CD14-positive monocyte (primary cell): ENCODE measurements at regions not wholly inside any gene's neighbourhood (a gene's known extent, or its start where the extent isn't known, plus 50 kb on each side); places are given as distances from the start of the nearest gene placed in this dataset.

Experiments
- DNase-seq, 3 donors: peaks; one replicate each; pipeline ENCODE4 v3.0.0-alpha.2; 2011 to 2022
- H2AFZ ChIP-seq: 2 replicates; pipeline ENCODE4 v1.6.0; 2012; ENCODE audit warnings: mild to moderate bottlenecking, low read depth, low read length, inconsistent platforms; ENCODE audit not compliant: insufficient read depth, poor library complexity, severe bottlenecking
- H3K27ac ChIP-seq, 2 donors: 1 replicate in 1 of 2; 2 replicates in 1 of 2; pipeline ENCODE4 v1.5.1; 2012 to 2013; ENCODE audit warnings: low read length in 2 of 2, control low read depth in 1 of 2, inconsistent platforms in 1 of 2, low read depth in 1 of 2, mild to moderate bottlenecking in 1 of 2
- H3K27me3 ChIP-seq, 2 donors: one replicate each; pipeline versions ENCODE4 v1.6.0 to v1.6.1; 2011 to 2013; ENCODE audit warnings: low read length in 2 of 2; ENCODE audit not compliant: control insufficient read depth in 2 of 2, insufficient read depth in 2 of 2
- H3K36me3 ChIP-seq, 2 donors: replicated peaks in 1 of 2; 1 replicate in 1 of 2; 2 replicates in 1 of 2; pipeline versions ENCODE4 v1.5.1 to v1.6.1; 2012 to 2013; ENCODE audit warnings: low read length in 2 of 2, control low read depth in 1 of 2, inconsistent platforms in 1 of 2, mild to moderate bottlenecking in 1 of 2; ENCODE audit not compliant: insufficient read depth in 2 of 2, control insufficient read depth in 1 of 2
- H3K4me1 ChIP-seq, 2 donors: 1 replicate in 1 of 2; 2 replicates in 1 of 2; pipeline versions ENCODE4 v1.5.1 to v1.6.1; 2012 to 2013; ENCODE audit warnings: low read length in 2 of 2, control low read depth in 1 of 2, inconsistent platforms in 1 of 2, mild to moderate bottlenecking in 1 of 2, moderate library complexity in 1 of 2; ENCODE audit not compliant: insufficient read depth in 2 of 2, control insufficient read depth in 1 of 2
- H3K4me2 ChIP-seq: replicated peaks from 2 replicates; pipeline ENCODE3; 2012; ENCODE audit warnings: low read length, moderate library complexity, mild to moderate bottlenecking; ENCODE audit not compliant: poor library complexity, severe bottlenecking; ENCODE audit errors: extremely low read depth
- H3K4me3 ChIP-seq, 3 experiments: fragments of 200-600 bp in 1 of 3; sonication (generic) in 1 of 3; replicated peaks in 1 of 3; 1 replicate in 2 of 3; 2 replicates in 1 of 3; pipeline ENCODE4 v1.5.1; 2011 to 2013; ENCODE audit warnings: low read length in 3 of 3, mild to moderate bottlenecking in 3 of 3, control low read depth in 2 of 3, low read depth in 2 of 3, inconsistent platforms in 1 of 3, moderate library complexity in 1 of 3
- H3K79me2 ChIP-seq: 2 replicates; pipeline ENCODE4 v1.6.0; 2012; ENCODE audit warnings: mild to moderate bottlenecking, control low read depth, inconsistent platforms, low read length, moderate library complexity; ENCODE audit not compliant: insufficient read depth
- H3K9ac ChIP-seq: 2 replicates; pipeline ENCODE4 v1.6.0; 2017; ENCODE audit warnings: low read length, mild to moderate bottlenecking; ENCODE audit not compliant: insufficient read depth, poor library complexity, severe bottlenecking
- H3K9me3 ChIP-seq, 2 donors: replicated peaks in 1 of 2; 1 replicate in 1 of 2; 2 replicates in 1 of 2; pipeline versions ENCODE4 v1.5.1 to v1.6.1; 2012 to 2013; ENCODE audit warnings: low read length in 2 of 2, control low read depth in 1 of 2; ENCODE audit not compliant: control insufficient read depth in 1 of 2, insufficient read depth in 1 of 2
- H4K20me1 ChIP-seq: 2 replicates; pipeline ENCODE4 v1.6.0; 2012; ENCODE audit warnings: mild to moderate bottlenecking, low read length, control low read depth, moderate library complexity; ENCODE audit not compliant: insufficient read depth
- H3K27ac Mint-ChIP-seq, 7 donors: one replicate each; pipeline ENCODE4 v1.8.0; 2020; ENCODE audit warnings: mild to moderate bottlenecking in 7 of 7, mixed read lengths in 7 of 7, moderate library complexity in 6 of 7, inconsistent platforms in 2 of 7
- H3K27me3 Mint-ChIP-seq, 3 donors: one replicate each; pipeline ENCODE4 v1.8.0; 2021 to 2022; ENCODE audit warnings: low read depth in 3 of 3, mild to moderate bottlenecking in 3 of 3, mixed read lengths in 3 of 3, moderate library complexity in 3 of 3, inconsistent platforms in 1 of 3
- H3K36me3 Mint-ChIP-seq, 2 donors: one replicate each; pipeline ENCODE4 v1.8.0; 2020; ENCODE audit warnings: mixed read lengths in 2 of 2, inconsistent platforms in 1 of 2, mild to moderate bottlenecking in 1 of 2
- H3K4me1 Mint-ChIP-seq: one replicate; pipeline ENCODE4 v1.8.0; 2020; ENCODE audit warnings: mild to moderate bottlenecking, mixed read lengths
- H3K4me3 Mint-ChIP-seq, 2 donors: one replicate each; pipeline ENCODE4 v1.8.0; 2020; ENCODE audit warnings: mild to moderate bottlenecking in 2 of 2, mixed read lengths in 2 of 2, moderate library complexity in 1 of 2
- H3K9me3 Mint-ChIP-seq, 7 donors: one replicate each; pipeline ENCODE4 v1.8.0; 2020 to 2022; ENCODE audit warnings: mixed read lengths in 7 of 7, mild to moderate bottlenecking in 6 of 7, moderate library complexity in 6 of 7, inconsistent platforms in 2 of 7
- WGBS: methylation state at CpG from one replicate; pipeline ENCODE4 v1.1.5; 2013; ENCODE audit warnings: missing lambda C conversion rate; ENCODE audit not compliant: insufficient coverage; 5-methylcytosine and 5-hydroxymethylcytosine counted together
- intact Hi-C, 2 donors: fragments of 100-400 bp; cut with micrococcal nuclease; formaldehyde crosslinking; loops; one replicate each; pipeline versions ENCODE4 v1.15.0 to v1.15.1; 2023
- TF ChIP-seq, protein P1 (sequence below): fragments of 200-600 bp; IDR thresholded peaks from one replicate; pipeline ENCODE4 v1.8.0; 2022; ENCODE audit warnings: antibody characterized with exemption, mild to moderate bottlenecking

DNA sequence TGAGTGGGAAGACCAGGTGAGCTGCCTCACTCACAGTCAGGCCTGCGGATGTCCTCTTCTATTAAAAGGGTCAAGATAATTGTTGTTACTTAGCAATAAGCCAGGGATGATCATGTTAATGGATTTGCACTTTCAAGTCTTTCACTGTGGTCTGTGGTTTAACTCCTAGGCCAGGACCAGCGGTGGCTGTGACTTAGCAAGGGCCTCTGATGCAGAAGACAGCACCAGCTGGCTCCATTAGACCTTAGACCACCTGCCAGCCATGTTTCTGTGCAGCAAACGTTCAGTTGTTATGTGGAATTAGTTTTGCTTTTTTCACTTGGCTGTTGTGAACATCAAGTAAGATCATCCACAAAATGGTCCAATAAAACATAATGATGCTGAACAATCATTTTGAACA, 537.3 kb downstream of the TNS3 start:
- Histone ChIP-seq H2AFZ (no peak overlapping the region), H4K20me1 (no peaks in the 10 kb centered on the region), H3K27ac (no peak overlapping the region), H3K9ac (no peak overlapping the region), H3K79me2 (no peaks in the 10 kb centered on the region), H3K36me3 (no peaks in the 10 kb centered on the region), H3K4me2 (no peak overlapping the region), H3K9me3 (no peaks in the 10 kb centered on the region), H3K4me1 (no peaks in the 10 kb centered on the region), H3K27me3 (no peaks in the 10 kb centered on the region), H3K4me3 (no peak overlapping the region)
- Mint-ChIP-seq H3K9me3 (peaks cover 0 to 3% (median 0%) of the 10 kb centered on the region in 7 donors), H3K4me1 (no peaks in the 10 kb centered on the region), H3K27me3 (peaks cover 0 to 2% (median 0%) of the 10 kb centered on the region in 3 donors), H3K27ac (no peak overlapping the region), H3K36me3 (no peaks in the 10 kb centered on the region), H3K4me3 (no peak overlapping the region)
- intact Hi-C loops, result no loop called here
- DNase-seq, result no peak
- WGBS, result 78% methylated on average over 1 of the region's 3 CpGs
- TF ChIP-seq, protein P1, sequence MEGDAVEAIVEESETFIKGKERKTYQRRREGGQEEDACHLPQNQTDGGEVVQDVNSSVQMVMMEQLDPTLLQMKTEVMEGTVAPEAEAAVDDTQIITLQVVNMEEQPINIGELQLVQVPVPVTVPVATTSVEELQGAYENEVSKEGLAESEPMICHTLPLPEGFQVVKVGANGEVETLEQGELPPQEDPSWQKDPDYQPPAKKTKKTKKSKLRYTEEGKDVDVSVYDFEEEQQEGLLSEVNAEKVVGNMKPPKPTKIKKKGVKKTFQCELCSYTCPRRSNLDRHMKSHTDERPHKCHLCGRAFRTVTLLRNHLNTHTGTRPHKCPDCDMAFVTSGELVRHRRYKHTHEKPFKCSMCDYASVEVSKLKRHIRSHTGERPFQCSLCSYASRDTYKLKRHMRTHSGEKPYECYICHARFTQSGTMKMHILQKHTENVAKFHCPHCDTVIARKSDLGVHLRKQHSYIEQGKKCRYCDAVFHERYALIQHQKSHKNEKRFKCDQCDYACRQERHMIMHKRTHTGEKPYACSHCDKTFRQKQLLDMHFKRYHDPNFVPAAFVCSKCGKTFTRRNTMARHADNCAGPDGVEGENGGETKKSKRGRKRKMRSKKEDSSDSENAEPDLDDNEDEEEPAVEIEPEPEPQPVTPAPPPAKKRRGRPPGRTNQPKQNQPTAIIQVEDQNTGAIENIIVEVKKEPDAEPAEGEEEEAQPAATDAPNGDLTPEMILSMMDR, result no peak

- TF ChIP-seq, protein P1, result no peak
- peaks cover 0 to 2% (median 0%) of the 10 kb centered on the region in 3 donors for H3K27me3 Mint-ChIP-seq
- no peak overlapping the region for H3K27ac ChIP-seq
- no peaks in the 10 kb centered on the region for H4K20me1 ChIP-seq
- no CpG with 5 or more reads among the region's 2 CpGs for WGBS
- H2AFZ ChIP-seq, result no peak overlapping the region
- no peaks in the 10 kb centered on the region for H3K4me1 Mint-ChIP-seq
- H3K27me3 ChIP-seq, result no peaks in the 10 kb centered on the region
- H3K9me3 Mint-ChIP-seq, result peaks cover 0 to 3% (median 0%) of the 10 kb centered on the region in 7 donors
- no peak overlapping the region for H3K4me3 Mint-ChIP-seq
- H3K36me3 ChIP-seq, result no peaks in the 10 kb centered on the region
- no peak overlapping the region for H3K4me3 ChIP-seq
- H3K36me3 Mint-ChIP-seq, result no peaks in the 10 kb centered on the region
- no peaks in the 10 kb centered on the region for H3K9me3 ChIP-seq
- no peaks in the 10 kb centered on the region for H3K79me2 ChIP-seq
- no peak for DNase-seq
- no peaks in the 10 kb centered on the region for H3K4me1 ChIP-seq
- H3K4me2 ChIP-seq, result no peak overlapping the region
- no peak overlapping the region for H3K27ac Mint-ChIP-seq
- intact Hi-C loops, result no loop called here
- H3K9ac ChIP-seq, result no peak overlapping the region
Measured at GRCh38 chr7:47043304-47043703, 538.6 kb downstream of the TNS3 start.
